HCT116 (cell line): ENCODE measurements at regions not wholly inside any gene's neighbourhood (a gene's known extent, or its start where the extent isn't known, plus 50 kb on each side); places are given as distances from the start of the nearest gene placed in this dataset.

ENCODE experiments used
- ATAC-seq: fragments of 200-7000 bp; cut with Tn5 transposase; 2 replicates; pipeline ENCODE4 v1.9.1; 2020; ENCODE audit warnings: mild to moderate bottlenecking, moderate library complexity
- BruUV-seq: library from RNA; stranded (reverse); fragments of 400-500 nt; replicated peaks from 2 replicates; lab custom pipeline; 2021; lab: Mats Ljungman, UMichigan
- CTCF ChIA-PET: fragments of 300-600 bp; sonication (Branson Sonifier 250); formaldehyde crosslinking; loops from one replicate; lab custom pipeline; 2021; ENCODE audit warnings: antibody characterized with exemption; lab: Charles Lee
- POLR2A ChIA-PET: fragments of 300-600, 350-600 bp; sonication (Branson Sonifier 250); formaldehyde crosslinking; loops from one replicate; lab custom pipeline; 2021; ENCODE audit warnings: antibody characterized with exemption; lab: Charles Lee
- RAD21 ChIA-PET, 2 experiments: fragments of 300-600 bp; sonication (Branson Sonifier 250); formaldehyde crosslinking; loops; one replicate each; lab custom pipeline; 2023; ENCODE audit warnings: low total read pairs in 2 of 2; ENCODE audit not compliant: uncharacterized antibody in 2 of 2, unreplicated experiment in 2 of 2, low non-redundant PET in 1 of 2; lab: Charles Lee
- DNase-seq: peaks from one replicate; pipeline ENCODE4 v3.0.0-alpha.2; 2010; ENCODE audit warnings: low read depth, low spot score
- H2AFZ ChIP-seq: fragments of 200-600 bp; shearing (Covaris generic), sonication (generic); 2 replicates; pipeline ENCODE4 v1.6.1; 2017; ENCODE audit warnings: low read depth, mixed run types, mixed read lengths, antibody characterized with exemption, low read length; ENCODE audit not compliant: poor library complexity, severe bottlenecking
- H3K27ac ChIP-seq: 2 replicates; pipeline ENCODE4 v1.5.1; 2012; ENCODE audit warnings: low read depth, low read length
- H3K27me3 ChIP-seq: fragments of 200-600 bp; sonication (generic); 2 replicates; pipeline ENCODE4 v1.6.1; 2016; ENCODE audit warnings: mixed run types, low read length, mixed read lengths; ENCODE audit not compliant: insufficient read depth
- H3K36me3 ChIP-seq, 2 experiments: fragments of 200-500 bp in 1 of 2; fragments of 200-600 bp in 1 of 2; sonication (Bioruptor generic) in 1 of 2; sonication (generic) in 1 of 2; 2 replicates each; pipeline versions ENCODE4 v1.5.1 to v1.6.1; 2014 to 2016; ENCODE audit warnings: low read length in 2 of 2, inconsistent platforms in 1 of 2, mixed read lengths in 1 of 2, mixed run types in 1 of 2; ENCODE audit not compliant: insufficient read depth in 2 of 2, control insufficient read depth in 1 of 2
- H3K4me1 ChIP-seq, 2 experiments: fragments of 200-600 bp in 1 of 2; sonication (generic) in 1 of 2; 2 replicates each; pipeline versions ENCODE4 v1.5.1 to v1.6.1; 2012 to 2017; ENCODE audit warnings: low read length in 2 of 2, inconsistent platforms in 1 of 2, mild to moderate bottlenecking in 1 of 2, mixed read lengths in 1 of 2, mixed run types in 1 of 2, moderate library complexity in 1 of 2; ENCODE audit not compliant: insufficient read depth in 2 of 2, control insufficient read depth in 1 of 2
- H3K4me2 ChIP-seq: fragments of 200-600 bp; sonication (generic); 2 replicates; pipeline ENCODE4 v1.6.1; 2017; ENCODE audit warnings: mixed run types, low read length, mixed read lengths
- H3K4me3 ChIP-seq, 2 experiments: fragments of 200-600 bp in 1 of 2; sonication (generic) in 1 of 2; replicated peaks in 1 of 2; 2 replicates each; pipeline ENCODE4 v1.5.1; 2011 to 2016; ENCODE audit warnings: low read length in 2 of 2, control low read depth in 1 of 2, low read depth in 1 of 2, mild to moderate bottlenecking in 1 of 2, mixed read lengths in 1 of 2, mixed run types in 1 of 2
- H3K79me2 ChIP-seq: fragments of 200-600 bp; sonication (generic); 2 replicates; pipeline ENCODE4 v1.6.1; 2017; ENCODE audit warnings: mild to moderate bottlenecking, mixed run types, low read length, moderate library complexity, mixed read lengths; ENCODE audit not compliant: insufficient read depth
- H3K9ac ChIP-seq: fragments of 200-600 bp; sonication (generic); 2 replicates; pipeline ENCODE4 v1.6.1; 2016; ENCODE audit warnings: low read length, mixed read lengths
- H3K9me2 ChIP-seq: fragments of 200-600 bp; sonication (generic), shearing (Covaris generic); 2 replicates; pipeline ENCODE4 v1.6.1; 2017; ENCODE audit warnings: mixed run types, mild to moderate bottlenecking, moderate library complexity; ENCODE audit not compliant: insufficient read depth
- H3K9me3 ChIP-seq, 2 experiments: fragments of 200-500 bp in 1 of 2; fragments of 200-600 bp in 1 of 2; sonication (Bioruptor generic) in 1 of 2; sonication (generic) in 1 of 2; 2 replicates each; pipeline ENCODE4 v1.6.1; 2014 to 2017; ENCODE audit warnings: low read length in 2 of 2, mixed read lengths in 2 of 2, inconsistent platforms in 1 of 2, low read depth in 1 of 2, mild to moderate bottlenecking in 1 of 2, mixed run types in 1 of 2, moderate library complexity in 1 of 2; ENCODE audit not compliant: control insufficient read depth in 1 of 2, insufficient read depth in 1 of 2
- H4K20me1 ChIP-seq: fragments of 200-600 bp; sonication (generic), shearing (Covaris generic); 2 replicates; pipeline ENCODE4 v1.6.1; 2017; ENCODE audit warnings: mixed run types, mild to moderate bottlenecking, moderate library complexity; ENCODE audit not compliant: insufficient read depth
- CBX3 ChIP-seq: IDR thresholded peaks from 2 replicates; pipeline ENCODE4 v1.6.1; 2012; ENCODE audit warnings: low read depth
- EGR1 ChIP-seq: IDR thresholded peaks from 2 replicates; pipeline ENCODE4 v1.6.1; 2012; ENCODE audit warnings: low read depth
- ELF1 ChIP-seq: IDR thresholded peaks from 2 replicates; pipeline ENCODE4 v1.6.1; 2012; ENCODE audit warnings: low read depth, borderline replicate concordance
- FOSL1 ChIP-seq: IDR thresholded peaks from 2 replicates; pipeline ENCODE4 v1.6.1; 2012; ENCODE audit warnings: low read depth
- MAX ChIP-seq: IDR thresholded peaks from 2 replicates; pipeline ENCODE4 v1.6.1; 2012
- POLR2AphosphoS5 ChIP-seq: IDR thresholded peaks from 2 replicates; pipeline ENCODE4 v1.6.1; 2011; ENCODE audit warnings: mild to moderate bottlenecking, low read depth, low read length, moderate library complexity
- RAD21 ChIP-seq: IDR thresholded peaks from 2 replicates; pipeline ENCODE4 v1.6.1; 2012; ENCODE audit warnings: low read depth, mild to moderate bottlenecking
- REST ChIP-seq: IDR thresholded peaks from 2 replicates; pipeline ENCODE4 v1.6.1; 2012; ENCODE audit warnings: low read depth
- SIN3A ChIP-seq: IDR thresholded peaks from 2 replicates; pipeline ENCODE4 v1.6.1; 2012; ENCODE audit warnings: low read depth
- SP1 ChIP-seq: IDR thresholded peaks from 2 replicates; pipeline ENCODE4 v1.6.1; 2012; ENCODE audit warnings: low read depth
- SRF ChIP-seq: IDR thresholded peaks from 2 replicates; pipeline ENCODE4 v1.6.1; 2012; ENCODE audit warnings: low read depth
- TCF7L2 ChIP-seq: IDR thresholded peaks from 2 replicates; pipeline ENCODE4 v1.7.0; 2011; ENCODE audit warnings: borderline replicate concordance, inconsistent platforms; ENCODE audit not compliant: insufficient read depth, insufficient read length; ENCODE audit errors: extremely low read depth
- ZFX ChIP-seq: fragments of 450-650 bp; IDR thresholded peaks from 2 replicates; pipeline ENCODE4 v1.6.1; 2017
- intact Hi-C: fragments of 100-400 bp; cut with micrococcal nuclease; formaldehyde crosslinking; loops from 2 replicates; pipeline ENCODE4 v1.10.0; 2022

- no peak overlapping the region for H3K27ac ChIP-seq
- no peaks in the 10 kb centered on the region for H4K20me1 ChIP-seq
- TF ChIP-seq TCF7L2 (no peak), EGR1 (no peak)
- H3K4me2 ChIP-seq = no peak overlapping the region
- DNase-seq (no peak), ATAC-seq (no peak)
- no peaks in the 10 kb centered on the region for H3K36me3 ChIP-seq
- intact Hi-C loops = no loop called here
- H3K4me3 ChIP-seq = no peak overlapping the region
- H3K27me3 ChIP-seq = no peaks in the 10 kb centered on the region
- no peak overlapping the region for H2AFZ ChIP-seq
- CTCF ChIA-PET = no interaction called here
- H3K9me3 ChIP-seq = peaks cover 7 to 45% of the 10 kb centered on the region in 2 experiments; a peak in 2 of 4 replicates
- RAD21 ChIA-PET = no interaction called here
- H3K9me2 ChIP-seq = no peaks in the 10 kb centered on the region
- H3K9ac ChIP-seq = no peak overlapping the region
- H3K79me2 ChIP-seq = no peaks in the 10 kb centered on the region
- no TSS peak for BruUV-seq
- POLR2A ChIA-PET = no interaction called here
- no peaks in the 10 kb centered on the region for H3K4me1 ChIP-seq
Measured at GRCh38 chr19:31099515-31100205, 249.6 kb downstream of the TSHZ3 start.

- no peak for ATAC-seq
- Histone ChIP-seq H3K4me2 (no peak overlapping the region), H3K9ac (no peak overlapping the region), H3K27ac (no peak overlapping the region), H3K9me3 (peaks cover 12 to 52% of the 10 kb centered on the region in 2 experiments; a peak in 2 of 4 replicates), H3K36me3 (no peaks in the 10 kb centered on the region), H3K4me1 (no peaks in the 10 kb centered on the region), H2AFZ (no peak overlapping the region), H3K79me2 (no peaks in the 10 kb centered on the region), H3K4me3 (no peak overlapping the region), H3K9me2 (no peaks in the 10 kb centered on the region), H4K20me1 (no peaks in the 10 kb centered on the region), H3K27me3 (no peaks in the 10 kb centered on the region)
- CTCF ChIA-PET = no interaction called here
- intact Hi-C loops = no loop called here
- no peak for DNase-seq
- no TSS peak for BruUV-seq
- no peak for TF ChIP-seq MAX
- TF ChIP-seq TCF7L2 = no peak
- TF ChIP-seq ZFX = no peak
- no peak for TF ChIP-seq CBX3
- no peak for TF ChIP-seq RAD21
- TF ChIP-seq SP1 = no peak
- no peak for TF ChIP-seq ELF1
- TF ChIP-seq REST = no peak
- TF ChIP-seq SIN3A = no peak
- TF ChIP-seq FOSL1 = no peak
- TF ChIP-seq POLR2AphosphoS5 = no peak
- no peak for TF ChIP-seq EGR1
- TF ChIP-seq SRF = no peak
- POLR2A ChIA-PET = no interaction called here
- RAD21 ChIA-PET = no interaction called here
Measured at GRCh38 chr19:31098836-31099235, 250.4 kb downstream of the TSHZ3 start.
